ENCODE measurements at regions not wholly inside any gene's neighbourhood (a gene's known extent, or its start where the extent isn't known, plus 50 kb on each side); places are given as distances from the start of the nearest gene placed in this dataset.

- WGBS, result 77% methylated on average over 1 of the region's 1 CpG
- Histone ChIP-seq H3K27ac (replicated peaks in 1 of 4) (no peak overlapping the region), H3K27me3 (no peaks in the 10 kb centered on the region), H3K4me3 (no peak overlapping the region), H3K9me3 (no peaks in the 10 kb centered on the region), H3K36me3 (no peaks in the 10 kb centered on the region), H3K4me1 (peaks cover 0 to 3% (median 0%) of the 10 kb centered on the region in 4 donors)
- TF ChIP-seq CTCF (IDR thresholded peaks at IDR 0.05) (no peak), EP300 (IDR thresholded peaks at IDR 0.05) (no peak), POLR2AphosphoS5 (IDR thresholded peaks at IDR 0.05) (no peak)
- no peak for DNase-seq (ENCODE audit: extremely low spot score)
- intact Hi-C loops (cut with DNase I), result no loop called here
Measured at GRCh38 chr2:63791387-63791786, 50.3 kb upstream of the UGP2 start.
